ENCODE measurements at regions not wholly inside any gene's neighbourhood (a gene's known extent, or its start where the extent isn't known, plus 50 kb on each side); places are given as distances from the start of the nearest gene placed in this dataset.

- TF ChIP-seq, protein P1, sequence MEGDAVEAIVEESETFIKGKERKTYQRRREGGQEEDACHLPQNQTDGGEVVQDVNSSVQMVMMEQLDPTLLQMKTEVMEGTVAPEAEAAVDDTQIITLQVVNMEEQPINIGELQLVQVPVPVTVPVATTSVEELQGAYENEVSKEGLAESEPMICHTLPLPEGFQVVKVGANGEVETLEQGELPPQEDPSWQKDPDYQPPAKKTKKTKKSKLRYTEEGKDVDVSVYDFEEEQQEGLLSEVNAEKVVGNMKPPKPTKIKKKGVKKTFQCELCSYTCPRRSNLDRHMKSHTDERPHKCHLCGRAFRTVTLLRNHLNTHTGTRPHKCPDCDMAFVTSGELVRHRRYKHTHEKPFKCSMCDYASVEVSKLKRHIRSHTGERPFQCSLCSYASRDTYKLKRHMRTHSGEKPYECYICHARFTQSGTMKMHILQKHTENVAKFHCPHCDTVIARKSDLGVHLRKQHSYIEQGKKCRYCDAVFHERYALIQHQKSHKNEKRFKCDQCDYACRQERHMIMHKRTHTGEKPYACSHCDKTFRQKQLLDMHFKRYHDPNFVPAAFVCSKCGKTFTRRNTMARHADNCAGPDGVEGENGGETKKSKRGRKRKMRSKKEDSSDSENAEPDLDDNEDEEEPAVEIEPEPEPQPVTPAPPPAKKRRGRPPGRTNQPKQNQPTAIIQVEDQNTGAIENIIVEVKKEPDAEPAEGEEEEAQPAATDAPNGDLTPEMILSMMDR (IDR thresholded peaks at IDR 0.05): no peak
- TF ChIP-seq POLR2A (IDR thresholded peaks at IDR 0.05): no peak
- no peak for TF ChIP-seq EP300 (IDR thresholded peaks at IDR 0.05)
Measured at GRCh38 chrX:22665818-22666217, 333.9 kb upstream of the DDX53 start.

Measured in tibial nerve (tissue), 4 donors.